KMS-11 (cell line): ENCODE measurements at regions not wholly inside any gene's neighbourhood (a gene's known extent, or its start where the extent isn't known, plus 50 kb on each side); places are given as distances from the start of the nearest gene placed in this dataset.

ENCODE experiments used
- H2AFZ ChIP-seq: fragments of 200-600 bp; sonication (generic); 2 replicates; pipeline ENCODE4 v1.6.1; 2016; ENCODE audit warnings: antibody characterized with exemption, mixed run types, low read depth
- H3K27ac ChIP-seq: fragments of 200-600 bp; sonication (generic); 2 replicates; pipeline ENCODE4 v1.6.1; 2016; ENCODE audit warnings: mild to moderate bottlenecking, mixed run types
- H3K27me3 ChIP-seq: fragments of 200-600 bp; sonication (generic); 2 replicates; pipeline ENCODE4 v1.6.1; 2017; ENCODE audit warnings: mild to moderate bottlenecking, low read depth, mixed run types, moderate library complexity; ENCODE audit not compliant: insufficient read depth
- H3K36me3 ChIP-seq: fragments of 200-600 bp; sonication (generic); 2 replicates; pipeline ENCODE4 v1.6.1; 2017; ENCODE audit warnings: mild to moderate bottlenecking, mixed run types; ENCODE audit not compliant: insufficient read depth
- H3K4me1 ChIP-seq: fragments of 200-600 bp; sonication (generic); 2 replicates; pipeline ENCODE4 v1.6.1; 2016; ENCODE audit warnings: mild to moderate bottlenecking, low read depth, mixed run types; ENCODE audit not compliant: poor library complexity, severe bottlenecking
- H3K4me2 ChIP-seq: fragments of 200-600 bp; sonication (generic); 2 replicates; pipeline ENCODE4 v1.7.0; 2016; ENCODE audit warnings: mild to moderate bottlenecking, mixed run types
- H3K4me3 ChIP-seq: fragments of 200-600 bp; sonication (generic); IDR thresholded peaks from 2 replicates; pipeline ENCODE4 v1.6.1; 2017; ENCODE audit warnings: low read depth, low read length, mixed read lengths; ENCODE audit not compliant: insufficient read depth
- H3K79me2 ChIP-seq: fragments of 200-600 bp; sonication (generic); 2 replicates; pipeline ENCODE4 v1.6.1; 2016; ENCODE audit warnings: low read depth, mixed run types; ENCODE audit not compliant: insufficient read depth
- H3K9ac ChIP-seq: fragments of 200-600 bp; sonication (generic); 2 replicates; pipeline ENCODE4 v1.6.1; 2016; ENCODE audit warnings: mild to moderate bottlenecking, mixed run types
- H4K20me1 ChIP-seq: fragments of 200-600 bp; sonication (generic); 2 replicates; pipeline ENCODE4 v1.6.1; 2016; ENCODE audit warnings: mild to moderate bottlenecking, mixed run types; ENCODE audit not compliant: insufficient read depth
- TF ChIP-seq, protein P1 (sequence below): fragments of 200-600 bp; sonication (generic); conservative IDR thresholded peaks from 2 replicates; pipeline ENCODE4 v1.6.1; 2017; ENCODE audit warnings: low read depth, mild to moderate bottlenecking, antibody characterized with exemption, low read length, moderate library complexity, mixed read lengths

DNA sequence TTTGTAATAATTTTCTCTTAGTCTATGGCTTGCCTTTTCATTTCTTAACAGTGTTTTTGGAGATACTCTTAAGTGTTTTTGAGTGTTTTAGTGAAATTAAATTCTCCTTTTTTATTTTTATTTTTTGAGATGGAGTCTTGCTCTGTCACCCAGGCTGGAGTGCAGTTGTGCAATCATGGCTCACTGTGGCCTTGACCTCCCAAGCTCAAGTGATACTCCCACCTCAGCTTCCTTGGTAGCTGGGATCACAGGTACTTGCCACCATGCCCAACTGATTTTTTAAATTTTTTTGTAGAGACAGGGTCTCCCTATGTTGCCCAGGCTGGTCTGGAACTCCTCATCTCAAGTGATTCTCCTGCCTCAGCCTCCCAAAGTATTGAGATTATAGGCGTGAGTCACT lies 240.3 kb downstream of the PLPP3 start:
- no peak overlapping the region for H3K27ac ChIP-seq
- no peaks in the 10 kb centered on the region for H3K27me3 ChIP-seq
- H3K4me2 ChIP-seq, result no peak overlapping the region
- no peaks in the 10 kb centered on the region for H3K79me2 ChIP-seq
- TF ChIP-seq, protein P1, sequence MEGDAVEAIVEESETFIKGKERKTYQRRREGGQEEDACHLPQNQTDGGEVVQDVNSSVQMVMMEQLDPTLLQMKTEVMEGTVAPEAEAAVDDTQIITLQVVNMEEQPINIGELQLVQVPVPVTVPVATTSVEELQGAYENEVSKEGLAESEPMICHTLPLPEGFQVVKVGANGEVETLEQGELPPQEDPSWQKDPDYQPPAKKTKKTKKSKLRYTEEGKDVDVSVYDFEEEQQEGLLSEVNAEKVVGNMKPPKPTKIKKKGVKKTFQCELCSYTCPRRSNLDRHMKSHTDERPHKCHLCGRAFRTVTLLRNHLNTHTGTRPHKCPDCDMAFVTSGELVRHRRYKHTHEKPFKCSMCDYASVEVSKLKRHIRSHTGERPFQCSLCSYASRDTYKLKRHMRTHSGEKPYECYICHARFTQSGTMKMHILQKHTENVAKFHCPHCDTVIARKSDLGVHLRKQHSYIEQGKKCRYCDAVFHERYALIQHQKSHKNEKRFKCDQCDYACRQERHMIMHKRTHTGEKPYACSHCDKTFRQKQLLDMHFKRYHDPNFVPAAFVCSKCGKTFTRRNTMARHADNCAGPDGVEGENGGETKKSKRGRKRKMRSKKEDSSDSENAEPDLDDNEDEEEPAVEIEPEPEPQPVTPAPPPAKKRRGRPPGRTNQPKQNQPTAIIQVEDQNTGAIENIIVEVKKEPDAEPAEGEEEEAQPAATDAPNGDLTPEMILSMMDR, result no peak
- H3K36me3 ChIP-seq, result no peaks in the 10 kb centered on the region
- no peaks in the 10 kb centered on the region for H3K4me1 ChIP-seq
- H4K20me1 ChIP-seq, result no peaks in the 10 kb centered on the region
- H3K4me3 ChIP-seq, result no peak overlapping the region
- no peak overlapping the region for H2AFZ ChIP-seq
- no peak overlapping the region for H3K9ac ChIP-seq

DNA sequence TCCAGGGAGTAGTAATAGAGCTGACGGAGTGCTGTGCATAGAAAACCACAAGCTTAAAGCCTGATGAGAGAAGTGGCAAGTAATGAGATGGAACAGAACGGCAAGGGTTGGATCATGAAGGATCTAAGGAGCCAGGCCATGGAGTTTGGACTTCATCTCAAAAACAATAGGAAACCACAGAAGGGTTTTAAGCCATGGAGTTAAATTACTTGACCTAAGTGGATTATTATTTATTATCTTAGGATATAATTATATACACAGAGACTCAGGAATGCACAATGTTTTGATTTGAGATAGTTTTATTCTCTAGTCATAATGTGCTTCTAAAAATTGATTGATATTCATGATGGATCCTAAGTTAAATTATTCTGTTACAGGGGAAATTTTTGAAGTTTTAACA lies 242.4 kb downstream of the PLPP3 start:
- Histone ChIP-seq H3K27ac (no peak overlapping the region), H2AFZ (no peak overlapping the region), H3K4me3 (no peak overlapping the region), H3K27me3 (no peaks in the 10 kb centered on the region), H3K4me2 (no peak overlapping the region), H3K4me1 (no peaks in the 10 kb centered on the region), H3K79me2 (no peaks in the 10 kb centered on the region), H3K36me3 (no peaks in the 10 kb centered on the region), H4K20me1 (no peaks in the 10 kb centered on the region), H3K9ac (no peak overlapping the region)
- TF ChIP-seq, protein P1, result no peak

DNA sequence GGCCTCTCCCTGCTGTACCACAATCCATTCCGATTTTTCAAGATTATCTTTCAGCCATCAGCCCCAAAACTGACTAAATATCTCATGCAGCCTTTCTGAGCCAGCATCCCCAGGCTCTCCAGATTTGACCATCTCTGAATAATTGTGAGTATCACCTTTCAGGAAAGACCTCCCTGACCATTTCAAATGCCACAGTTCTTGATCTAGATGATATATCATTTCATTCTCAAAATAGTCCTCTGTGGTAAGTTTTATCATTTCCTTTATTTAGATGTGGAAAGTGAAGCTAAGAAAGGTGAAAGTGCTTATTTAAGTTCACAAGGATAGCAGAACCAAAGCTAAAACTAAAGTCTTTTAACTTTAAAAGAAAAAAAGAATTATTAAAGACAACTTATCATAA lies 244.0 kb downstream of the PLPP3 start:
- no peak overlapping the region for H3K4me3 ChIP-seq
- H4K20me1 ChIP-seq, result no peaks in the 10 kb centered on the region
- H3K36me3 ChIP-seq, result no peaks in the 10 kb centered on the region
- TF ChIP-seq, protein P1, result no peak
- no peak overlapping the region for H3K27ac ChIP-seq
- no peaks in the 10 kb centered on the region for H3K79me2 ChIP-seq
- no peak overlapping the region for H2AFZ ChIP-seq
- no peaks in the 10 kb centered on the region for H3K4me1 ChIP-seq
- H3K9ac ChIP-seq, result no peak overlapping the region
- H3K27me3 ChIP-seq, result no peaks in the 10 kb centered on the region
- H3K4me2 ChIP-seq, result no peak overlapping the region

DNA sequence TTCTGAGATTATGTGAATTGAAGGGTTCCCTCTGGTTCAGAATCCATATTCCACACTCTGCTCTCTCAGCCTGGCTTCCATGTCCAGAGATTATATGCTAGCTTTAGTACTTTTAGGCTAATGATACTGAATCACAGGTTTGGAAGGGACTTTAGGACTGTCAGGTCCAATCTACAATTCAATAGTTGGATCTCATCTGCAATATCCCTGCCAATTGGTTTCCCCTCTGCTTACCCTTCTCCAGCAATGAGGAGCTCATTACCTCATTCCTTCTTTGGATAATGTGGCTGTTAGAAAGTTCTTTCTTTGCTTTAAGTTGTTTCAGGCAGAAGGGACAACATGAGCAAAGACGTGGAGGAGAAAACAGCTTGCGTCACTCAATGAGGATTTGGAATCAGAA lies 245.3 kb downstream of the PLPP3 start:
- TF ChIP-seq, protein P1, result no peak
- H3K27ac ChIP-seq, result no peak overlapping the region
- no peaks in the 10 kb centered on the region for H3K27me3 ChIP-seq
- H4K20me1 ChIP-seq, result no peaks in the 10 kb centered on the region
- H3K79me2 ChIP-seq, result no peaks in the 10 kb centered on the region
- H3K4me2 ChIP-seq, result no peak overlapping the region
- H2AFZ ChIP-seq, result no peak overlapping the region
- H3K36me3 ChIP-seq, result no peaks in the 10 kb centered on the region
- H3K4me1 ChIP-seq, result no peaks in the 10 kb centered on the region
- H3K4me3 ChIP-seq, result no peak overlapping the region
- H3K9ac ChIP-seq, result no peak overlapping the region

DNA sequence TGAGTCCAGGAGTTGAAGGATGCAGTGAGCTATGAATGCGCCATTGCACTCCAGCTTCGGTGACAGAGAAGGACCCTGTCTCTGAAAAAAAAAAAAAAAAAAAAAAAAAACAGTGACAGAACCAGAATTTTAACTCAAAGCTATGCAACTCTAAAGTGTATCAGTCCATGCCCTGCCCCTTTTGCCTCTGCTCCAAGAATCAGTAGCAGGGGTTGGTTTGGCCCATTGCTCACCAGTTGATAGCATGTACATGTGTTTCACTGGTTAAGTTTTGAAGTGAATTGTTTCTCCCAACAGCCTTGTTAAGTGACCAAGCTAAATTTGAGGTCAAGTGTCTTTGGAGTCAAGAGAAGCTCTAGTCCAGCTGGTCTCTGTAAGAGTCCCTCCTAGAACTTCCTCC lies 245.9 kb downstream of the PLPP3 start:
- H4K20me1 ChIP-seq, result no peaks in the 10 kb centered on the region
- H2AFZ ChIP-seq, result no peak overlapping the region
- H3K27ac ChIP-seq, result no peak overlapping the region
- H3K79me2 ChIP-seq, result no peaks in the 10 kb centered on the region
- H3K36me3 ChIP-seq, result no peaks in the 10 kb centered on the region
- H3K4me3 ChIP-seq, result no peak overlapping the region
- no peaks in the 10 kb centered on the region for H3K4me1 ChIP-seq
- no peaks in the 10 kb centered on the region for H3K27me3 ChIP-seq
- H3K4me2 ChIP-seq, result no peak overlapping the region
- H3K9ac ChIP-seq, result no peak overlapping the region
- TF ChIP-seq, protein P1, result no peak
